GM19240 (cell line): ENCODE measurements at regions not wholly inside any gene's neighbourhood (a gene's known extent, or its start where the extent isn't known, plus 50 kb on each side); places are given as distances from the start of the nearest gene placed in this dataset.
"Not testable (repeated sequence)": the region's sequence is repeated elsewhere in the genome, so short reads cannot be mapped to it uniquely, and the experiment has no call there.

Source experiments
- DNase-seq: peaks from one replicate; pipeline ENCODE4 v3.0.0; 2011; ENCODE audit warnings: low spot score; ENCODE audit not compliant: insufficient read length

- DNase-seq: no peak
These were observed 519.4 kb upstream of the NR5A2 start for GRCh38 chr1:199508072-199508471.

- no peak for DNase-seq
These were observed 518.9 kb upstream of the NR5A2 start for GRCh38 chr1:199508653-199509052.

DNA sequence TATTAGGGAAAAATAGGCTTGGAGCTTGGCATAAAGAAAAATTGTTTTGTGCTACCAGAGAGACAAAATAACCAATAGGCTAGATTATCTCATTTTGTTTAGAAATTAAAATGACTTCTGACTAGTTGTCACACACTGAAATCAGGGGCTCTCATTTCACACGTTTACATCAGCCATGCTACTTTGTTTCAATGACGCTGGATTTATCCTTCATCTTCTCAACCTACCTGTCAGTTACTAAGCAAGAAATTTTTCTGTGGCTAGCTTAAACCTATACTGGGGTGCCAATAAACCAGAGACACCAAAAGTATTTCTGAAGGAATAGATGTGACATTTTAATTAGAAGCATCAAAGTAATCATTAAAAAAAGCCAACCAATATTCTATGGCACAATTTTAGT, 518.1 kb upstream of the NR5A2 start:
- no peak for DNase-seq

GRCh38 chr1:199510314-199510713, 517.2 kb upstream of the NR5A2 start:
- DNase-seq: no peak

DNA sequence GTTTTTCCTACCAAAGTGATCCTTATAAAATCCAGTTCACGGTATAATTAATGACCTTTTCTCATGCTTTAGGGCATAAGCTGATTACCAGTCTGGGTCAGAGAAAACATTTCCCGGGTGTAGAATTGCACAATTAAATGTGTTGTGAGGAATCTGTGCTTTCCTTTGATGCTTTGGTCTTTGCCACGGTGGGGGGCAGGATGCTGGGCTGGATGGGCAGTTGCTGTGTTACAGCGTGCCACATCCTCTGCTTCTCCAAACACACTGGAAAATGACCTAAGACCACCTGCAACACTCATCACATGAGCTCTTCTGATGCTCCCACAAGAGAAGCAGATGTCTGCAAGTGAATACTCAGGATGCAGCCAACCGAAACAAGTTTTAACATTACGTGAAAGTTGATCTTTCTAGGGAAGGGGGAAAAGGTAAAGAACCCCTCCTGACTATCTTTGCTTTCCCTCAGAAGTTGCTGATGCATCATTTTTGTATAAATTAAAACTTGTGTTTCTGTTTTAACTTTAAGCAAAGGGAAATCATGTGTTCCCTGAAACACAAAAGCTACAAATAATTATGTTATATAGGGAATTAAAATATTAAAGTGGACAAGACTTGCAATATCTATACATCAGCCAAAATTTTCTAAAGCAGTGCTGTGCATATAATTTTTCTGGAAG, 515.3 kb upstream of the NR5A2 start:
- DNase-seq: no peak

GRCh38 chr1:199515261-199515660, 512.2 kb upstream of the NR5A2 start:
- DNase-seq: no peak

DNA sequence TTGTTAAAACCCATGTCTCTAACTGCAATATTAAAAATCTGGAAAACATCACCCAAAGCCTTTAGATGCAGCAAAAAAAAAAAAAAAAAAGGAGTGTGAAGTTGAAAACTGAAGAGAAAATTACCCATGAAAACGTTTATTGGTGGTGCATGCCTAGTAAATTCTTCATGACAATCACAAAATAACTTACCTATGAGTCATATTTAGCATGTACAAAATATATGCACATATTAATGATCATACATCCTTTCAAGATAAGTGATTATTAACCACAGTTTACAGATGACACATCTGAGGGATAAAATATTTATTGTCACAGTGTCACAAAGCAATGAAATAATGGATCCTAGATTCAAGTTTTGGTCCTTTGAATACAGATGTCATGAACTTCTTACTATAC, 505.2 kb upstream of the NR5A2 start:
- DNase-seq: no peak

DNA sequence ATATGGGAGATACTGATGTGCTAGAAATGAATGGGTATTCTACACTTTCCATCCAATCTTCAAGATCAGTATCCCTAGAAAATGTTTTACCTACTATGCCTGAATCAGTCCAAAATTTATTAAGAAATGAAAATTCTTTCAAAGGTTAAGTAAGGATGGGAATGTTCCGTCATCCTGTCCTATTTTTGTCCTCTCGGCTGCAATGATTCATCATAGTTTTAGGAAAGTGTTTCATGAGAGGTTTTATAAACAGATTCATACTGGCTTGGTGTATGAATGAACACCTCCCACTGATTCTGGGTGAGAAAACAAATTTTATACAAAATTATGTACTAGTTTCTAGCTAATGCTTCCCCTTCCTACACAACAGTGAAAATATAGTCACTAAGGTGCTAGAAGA, 504.6 kb upstream of the NR5A2 start:
- DNase-seq: no peak

- no peak for DNase-seq
These were observed 498.2 kb upstream of the NR5A2 start for GRCh38 chr1:199529324-199529723.

GRCh38 chr1:199533361-199533760, 494.1 kb upstream of the NR5A2 start:
- not testable (repeated sequence) for DNase-seq

DNA sequence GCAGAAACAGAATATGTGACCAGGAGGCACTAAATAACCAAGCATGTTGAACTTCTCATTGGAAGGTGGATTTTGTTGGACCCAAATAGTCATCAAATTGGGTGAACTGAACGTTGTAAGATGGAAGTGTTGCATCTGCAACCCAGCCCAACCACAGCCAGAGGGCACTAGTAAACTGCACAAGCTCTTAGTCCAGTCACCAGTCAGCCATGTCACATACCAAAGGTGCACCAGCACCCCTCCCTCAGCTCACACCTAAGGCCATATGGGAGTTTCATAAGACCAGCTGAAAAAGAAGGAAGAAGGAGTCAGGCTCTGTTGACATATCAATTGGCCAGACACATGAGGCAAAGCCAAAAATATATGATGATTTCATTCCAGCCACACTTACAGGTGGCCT, 481.7 kb upstream of the NR5A2 start:
- DNase-seq: no peak

DNA sequence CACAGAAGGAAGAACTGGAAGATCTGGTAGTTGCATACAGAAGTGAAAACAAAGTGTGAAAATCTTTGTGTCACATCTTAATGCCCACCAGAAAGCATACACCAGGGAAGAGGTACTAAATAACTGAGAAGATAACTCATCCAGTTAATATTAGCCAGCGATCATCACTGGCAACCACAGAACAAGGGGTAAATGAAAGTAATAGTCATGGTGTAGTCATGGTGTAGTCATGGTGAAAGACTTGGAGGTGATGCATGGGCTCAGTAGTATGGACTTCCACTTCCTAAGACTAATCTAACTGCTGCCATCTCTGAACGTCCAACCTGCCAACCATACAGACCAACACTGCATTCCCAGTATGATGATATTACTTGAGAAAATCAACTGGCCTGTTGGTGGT, 481.2 kb upstream of the NR5A2 start:
- no peak for DNase-seq

- DNase-seq: no peak
These were observed 478.1 kb upstream of the NR5A2 start for GRCh38 chr1:199549421-199549820.

- no peak for DNase-seq
These were observed 477.1 kb upstream of the NR5A2 start for GRCh38 chr1:199550199-199551065.

DNA sequence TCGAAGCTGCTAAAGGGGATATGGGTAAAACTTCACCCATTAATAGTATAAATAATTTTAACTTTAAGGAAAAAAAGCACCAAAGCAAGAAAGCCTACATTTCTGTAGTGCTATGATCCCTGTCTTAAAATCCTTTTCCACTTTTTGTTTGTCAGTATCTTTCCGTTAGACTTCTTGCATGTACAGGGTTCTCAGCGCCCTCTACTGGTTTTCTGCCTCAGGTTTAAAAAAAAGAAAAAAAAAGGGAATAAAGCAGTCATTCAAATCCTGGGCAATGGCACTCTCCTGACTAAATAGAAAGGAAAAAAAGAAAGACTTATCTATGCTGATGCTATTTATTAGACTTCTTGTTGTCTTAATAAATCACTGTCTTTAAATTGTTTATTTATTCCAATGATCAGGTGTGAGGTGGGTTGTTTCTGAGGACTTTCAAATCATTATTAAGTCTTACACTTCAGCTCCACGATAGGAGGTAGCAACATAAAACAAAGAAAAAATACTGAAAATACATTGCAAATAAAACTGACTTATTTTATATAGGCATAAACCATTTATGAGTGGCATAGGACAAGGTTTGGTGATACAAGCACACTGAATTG, 475.4 kb upstream of the NR5A2 start:
- DNase-seq: no peak

- DNase-seq: no peak
These were observed 474.4 kb upstream of the NR5A2 start for GRCh38 chr1:199553104-199553503.

DNA sequence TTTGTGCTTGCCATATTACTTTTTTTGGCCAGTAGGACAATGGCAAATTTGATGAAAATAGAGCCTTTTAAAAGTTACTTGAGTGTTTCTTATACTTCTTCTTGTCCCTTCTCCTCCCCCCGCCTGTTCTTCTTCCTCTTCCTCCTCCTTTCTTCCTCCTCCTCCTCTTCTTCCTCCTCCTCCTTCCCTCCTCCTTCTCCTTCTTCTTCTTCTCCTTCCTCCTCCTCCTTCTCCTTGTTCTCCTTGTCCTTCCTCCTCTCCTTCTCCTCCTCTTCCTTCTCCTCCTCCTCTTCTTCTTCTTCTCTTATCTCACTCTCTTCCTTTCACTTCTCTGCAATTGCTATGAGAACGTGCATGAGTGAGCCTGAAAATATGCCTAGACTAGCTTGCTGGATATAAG, 466.2 kb upstream of the NR5A2 start:
- no peak for DNase-seq

DNA sequence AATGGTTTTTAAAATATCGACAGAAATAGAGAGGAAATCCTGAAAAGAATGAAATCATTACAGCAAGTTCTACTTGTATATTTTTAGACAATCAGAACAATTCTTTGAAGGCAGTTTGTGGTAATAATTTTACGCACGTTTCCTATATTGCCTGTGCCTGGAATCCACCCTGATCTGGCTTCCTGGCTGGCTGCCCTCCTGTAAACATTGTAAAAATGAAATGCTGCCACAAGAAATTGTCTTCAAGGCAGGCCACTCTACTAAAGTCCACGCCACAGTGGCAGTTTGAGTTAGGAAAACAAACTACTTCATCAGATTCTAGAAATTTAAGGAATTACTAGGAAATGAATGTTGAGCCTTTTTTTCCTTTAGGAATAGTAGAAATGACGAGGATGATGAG, 454.5 kb upstream of the NR5A2 start:
- DNase-seq: no peak

- DNase-seq: no peak
These were observed 452.6 kb upstream of the NR5A2 start for GRCh38 chr1:199574950-199575349.

DNA sequence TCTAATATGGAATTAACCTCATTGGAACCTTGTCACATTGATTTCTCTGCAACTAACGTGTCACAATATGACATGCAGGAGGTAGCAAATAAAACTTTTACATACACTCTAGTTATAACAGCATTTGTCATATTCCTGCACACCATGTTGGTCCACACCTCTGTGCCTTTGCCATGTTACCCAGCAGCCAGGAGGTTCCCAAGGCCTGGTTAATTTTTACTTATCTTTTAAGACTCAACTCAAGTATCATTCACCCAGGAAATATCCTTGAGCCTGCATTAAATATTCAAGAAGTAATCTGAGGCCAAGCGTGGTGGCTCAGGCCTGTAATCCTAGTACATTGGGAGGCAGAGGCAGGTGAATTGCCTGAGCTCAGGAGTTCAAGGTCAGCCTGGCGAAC, 447.2 kb upstream of the NR5A2 start:
- no peak for DNase-seq

- DNase-seq: no peak
These were observed 442.1 kb upstream of the NR5A2 start for GRCh38 chr1:199585392-199585791.

GRCh38 chr1:199590708-199591107, 436.8 kb upstream of the NR5A2 start:
- no peak for DNase-seq

- no peak for DNase-seq
These were observed 436.0 kb upstream of the NR5A2 start for GRCh38 chr1:199591468-199591867.
